HCT116 (cell line): ENCODE measurements at regions not wholly inside any gene's neighbourhood (a gene's known extent, or its start where the extent isn't known, plus 50 kb on each side); places are given as distances from the start of the nearest gene placed in this dataset.

ENCODE experiments used
- ATAC-seq: fragments of 200-7000 bp; cut with Tn5 transposase; 2 replicates; pipeline ENCODE4 v1.9.1; 2020; ENCODE audit warnings: mild to moderate bottlenecking, moderate library complexity
- BruUV-seq: library from RNA; stranded (reverse); fragments of 400-500 nt; replicated peaks from 2 replicates; lab custom pipeline; 2021; lab: Mats Ljungman, UMichigan
- CTCF ChIA-PET: fragments of 300-600 bp; sonication (Branson Sonifier 250); formaldehyde crosslinking; loops from one replicate; lab custom pipeline; 2021; ENCODE audit warnings: antibody characterized with exemption; lab: Charles Lee
- POLR2A ChIA-PET: fragments of 300-600, 350-600 bp; sonication (Branson Sonifier 250); formaldehyde crosslinking; loops from one replicate; lab custom pipeline; 2021; ENCODE audit warnings: antibody characterized with exemption; lab: Charles Lee
- RAD21 ChIA-PET, 2 experiments: fragments of 300-600 bp; sonication (Branson Sonifier 250); formaldehyde crosslinking; loops; one replicate each; lab custom pipeline; 2023; ENCODE audit warnings: low total read pairs in 2 of 2; ENCODE audit not compliant: uncharacterized antibody in 2 of 2, unreplicated experiment in 2 of 2, low non-redundant PET in 1 of 2; lab: Charles Lee
- DNase-seq: peaks from one replicate; pipeline ENCODE4 v3.0.0-alpha.2; 2010; ENCODE audit warnings: low read depth, low spot score
- H2AFZ ChIP-seq: fragments of 200-600 bp; shearing (Covaris generic), sonication (generic); 2 replicates; pipeline ENCODE4 v1.6.1; 2017; ENCODE audit warnings: low read depth, mixed run types, mixed read lengths, antibody characterized with exemption, low read length; ENCODE audit not compliant: poor library complexity, severe bottlenecking
- H3K27ac ChIP-seq: 2 replicates; pipeline ENCODE4 v1.5.1; 2012; ENCODE audit warnings: low read depth, low read length
- H3K27me3 ChIP-seq: fragments of 200-600 bp; sonication (generic); 2 replicates; pipeline ENCODE4 v1.6.1; 2016; ENCODE audit warnings: mixed run types, low read length, mixed read lengths; ENCODE audit not compliant: insufficient read depth
- H3K36me3 ChIP-seq, 2 experiments: fragments of 200-500 bp in 1 of 2; fragments of 200-600 bp in 1 of 2; sonication (Bioruptor generic) in 1 of 2; sonication (generic) in 1 of 2; 2 replicates each; pipeline versions ENCODE4 v1.5.1 to v1.6.1; 2014 to 2016; ENCODE audit warnings: low read length in 2 of 2, inconsistent platforms in 1 of 2, mixed read lengths in 1 of 2, mixed run types in 1 of 2; ENCODE audit not compliant: insufficient read depth in 2 of 2, control insufficient read depth in 1 of 2
- H3K4me1 ChIP-seq, 2 experiments: fragments of 200-600 bp in 1 of 2; sonication (generic) in 1 of 2; 2 replicates each; pipeline versions ENCODE4 v1.5.1 to v1.6.1; 2012 to 2017; ENCODE audit warnings: low read length in 2 of 2, inconsistent platforms in 1 of 2, mild to moderate bottlenecking in 1 of 2, mixed read lengths in 1 of 2, mixed run types in 1 of 2, moderate library complexity in 1 of 2; ENCODE audit not compliant: insufficient read depth in 2 of 2, control insufficient read depth in 1 of 2
- H3K4me2 ChIP-seq: fragments of 200-600 bp; sonication (generic); 2 replicates; pipeline ENCODE4 v1.6.1; 2017; ENCODE audit warnings: mixed run types, low read length, mixed read lengths
- H3K4me3 ChIP-seq, 2 experiments: fragments of 200-600 bp in 1 of 2; sonication (generic) in 1 of 2; replicated peaks in 1 of 2; 2 replicates each; pipeline ENCODE4 v1.5.1; 2011 to 2016; ENCODE audit warnings: low read length in 2 of 2, control low read depth in 1 of 2, low read depth in 1 of 2, mild to moderate bottlenecking in 1 of 2, mixed read lengths in 1 of 2, mixed run types in 1 of 2
- H3K79me2 ChIP-seq: fragments of 200-600 bp; sonication (generic); 2 replicates; pipeline ENCODE4 v1.6.1; 2017; ENCODE audit warnings: mild to moderate bottlenecking, mixed run types, low read length, moderate library complexity, mixed read lengths; ENCODE audit not compliant: insufficient read depth
- H3K9ac ChIP-seq: fragments of 200-600 bp; sonication (generic); 2 replicates; pipeline ENCODE4 v1.6.1; 2016; ENCODE audit warnings: low read length, mixed read lengths
- H3K9me2 ChIP-seq: fragments of 200-600 bp; sonication (generic), shearing (Covaris generic); 2 replicates; pipeline ENCODE4 v1.6.1; 2017; ENCODE audit warnings: mixed run types, mild to moderate bottlenecking, moderate library complexity; ENCODE audit not compliant: insufficient read depth
- H3K9me3 ChIP-seq, 2 experiments: fragments of 200-500 bp in 1 of 2; fragments of 200-600 bp in 1 of 2; sonication (Bioruptor generic) in 1 of 2; sonication (generic) in 1 of 2; 2 replicates each; pipeline ENCODE4 v1.6.1; 2014 to 2017; ENCODE audit warnings: low read length in 2 of 2, mixed read lengths in 2 of 2, inconsistent platforms in 1 of 2, low read depth in 1 of 2, mild to moderate bottlenecking in 1 of 2, mixed run types in 1 of 2, moderate library complexity in 1 of 2; ENCODE audit not compliant: control insufficient read depth in 1 of 2, insufficient read depth in 1 of 2
- H4K20me1 ChIP-seq: fragments of 200-600 bp; sonication (generic), shearing (Covaris generic); 2 replicates; pipeline ENCODE4 v1.6.1; 2017; ENCODE audit warnings: mixed run types, mild to moderate bottlenecking, moderate library complexity; ENCODE audit not compliant: insufficient read depth
- CBX3 ChIP-seq: IDR thresholded peaks from 2 replicates; pipeline ENCODE4 v1.6.1; 2012; ENCODE audit warnings: low read depth
- CEBPB ChIP-seq: IDR thresholded peaks from 2 replicates; pipeline ENCODE4 v1.6.1; 2012; ENCODE audit warnings: low read depth
- CTCF ChIP-seq, 3 experiments: fragments of 200-600 bp in 1 of 3; sonication (generic) in 1 of 3; IDR thresholded peaks in 2 of 3; conservative IDR thresholded peaks in 1 of 3; 2 replicates each; pipeline ENCODE4 v1.5.1; 2012 to 2017; ENCODE audit warnings: low read depth in 2 of 3, low read length in 2 of 3, antibody characterized with exemption in 1 of 3, borderline replicate concordance in 1 of 3, control low read depth in 1 of 3, mild to moderate bottlenecking in 1 of 3, mixed read lengths in 1 of 3, mixed run types in 1 of 3, moderate library complexity in 1 of 3; ENCODE audit not compliant: insufficient read depth in 1 of 3
- EGR1 ChIP-seq: IDR thresholded peaks from 2 replicates; pipeline ENCODE4 v1.6.1; 2012; ENCODE audit warnings: low read depth
- ELF1 ChIP-seq: IDR thresholded peaks from 2 replicates; pipeline ENCODE4 v1.6.1; 2012; ENCODE audit warnings: low read depth, borderline replicate concordance
- EZH2 ChIP-seq: fragments of 200-600 bp; sonication (generic); IDR thresholded peaks from 2 replicates; pipeline ENCODE4 v1.6.1; 2017; ENCODE audit warnings: antibody characterized with exemption, mixed run types
- FOSL1 ChIP-seq: IDR thresholded peaks from 2 replicates; pipeline ENCODE4 v1.6.1; 2012; ENCODE audit warnings: low read depth
- MAX ChIP-seq: IDR thresholded peaks from 2 replicates; pipeline ENCODE4 v1.6.1; 2012
- POLR2A ChIP-seq: IDR thresholded peaks from 2 replicates; pipeline ENCODE4 v1.7.0; 2011; ENCODE audit warnings: borderline replicate concordance; ENCODE audit not compliant: insufficient read depth, insufficient read length; ENCODE audit errors: extremely low read depth
- POLR2AphosphoS5 ChIP-seq: IDR thresholded peaks from 2 replicates; pipeline ENCODE4 v1.6.1; 2011; ENCODE audit warnings: mild to moderate bottlenecking, low read depth, low read length, moderate library complexity
- RAD21 ChIP-seq: IDR thresholded peaks from 2 replicates; pipeline ENCODE4 v1.6.1; 2012; ENCODE audit warnings: low read depth, mild to moderate bottlenecking
- REST ChIP-seq: IDR thresholded peaks from 2 replicates; pipeline ENCODE4 v1.6.1; 2012; ENCODE audit warnings: low read depth
- SRF ChIP-seq: IDR thresholded peaks from 2 replicates; pipeline ENCODE4 v1.6.1; 2012; ENCODE audit warnings: low read depth
- TCF7L2 ChIP-seq: IDR thresholded peaks from 2 replicates; pipeline ENCODE4 v1.7.0; 2011; ENCODE audit warnings: borderline replicate concordance, inconsistent platforms; ENCODE audit not compliant: insufficient read depth, insufficient read length; ENCODE audit errors: extremely low read depth
- YY1 ChIP-seq: IDR thresholded peaks from 2 replicates; pipeline ENCODE4 v1.6.1; 2011; ENCODE audit warnings: low read length, low read depth, moderate library complexity, mild to moderate bottlenecking; ENCODE audit not compliant: insufficient replicate concordance; ENCODE audit errors: extremely low read depth
- ZNF274 ChIP-seq: fragments of 200-500 bp; sonication (Bioruptor generic); IDR thresholded peaks from 2 replicates; pipeline ENCODE4 v1.6.1; 2014; ENCODE audit warnings: mild to moderate bottlenecking, low read depth, low read length, inconsistent platforms
- intact Hi-C: fragments of 100-400 bp; cut with micrococcal nuclease; formaldehyde crosslinking; loops from 2 replicates; pipeline ENCODE4 v1.10.0; 2022

- no peak for TF ChIP-seq REST
These were observed 102.1 kb downstream of the C11orf91 start (continued) for GRCh38 chr11:33598426-33599069.

- CTCF ChIA-PET: no interaction called here
- no peaks in the 10 kb centered on the region for H3K9me2 ChIP-seq
- H3K79me2 ChIP-seq: no peaks in the 10 kb centered on the region
- ATAC-seq (no peak), DNase-seq (no peak)
- BruUV-seq: no TSS peak
- no peaks in the 10 kb centered on the region for H3K4me1 ChIP-seq
- no peak overlapping the region for H3K4me2 ChIP-seq
- intact Hi-C loops: no loop called here
- no peaks in the 10 kb centered on the region for H3K36me3 ChIP-seq
- H3K27me3 ChIP-seq: peaks cover 29% of the 10 kb centered on the region; the same call in 1 of the 2 replicates
- POLR2A ChIA-PET: no interaction called here
- H3K9ac ChIP-seq: no peak overlapping the region
- H2AFZ ChIP-seq: no peak overlapping the region
- H3K9me3 ChIP-seq: no peaks in the 10 kb centered on the region
- H3K27ac ChIP-seq: no peak overlapping the region
- no peak overlapping the region for H3K4me3 ChIP-seq
- RAD21 ChIA-PET: no interaction called here
- no peaks in the 10 kb centered on the region for H4K20me1 ChIP-seq
- no peak for TF ChIP-seq TCF7L2
- no peak for TF ChIP-seq SRF
- TF ChIP-seq EZH2: no peak
- no peak for TF ChIP-seq POLR2A
- no peak for TF ChIP-seq EGR1
- no peak for TF ChIP-seq CEBPB
- no peak for TF ChIP-seq ELF1
- no peak for TF ChIP-seq REST
- TF ChIP-seq YY1: no peak
- TF ChIP-seq MAX: no peak
- TF ChIP-seq ZNF274: no peak
- TF ChIP-seq FOSL1: no peak
- TF ChIP-seq RAD21: no peak
- no peak for TF ChIP-seq POLR2AphosphoS5
- TF ChIP-seq CBX3: no peak
- no peak for TF ChIP-seq CTCF (IDR thresholded peaks at IDR 0.05 in 2 of 3, conservative IDR thresholded peaks at IDR 0.05 in 1 of 3; ENCODE audit: borderline replicate concordance in 1 of 3, insufficient read depth in 1 of 3, low read depth in 2 of 3, low read length in 2 of 3)
These were observed 106.4 kb downstream of the C11orf91 start for GRCh38 chr11:33594188-33594587.
